ENCODE measurements at regions not wholly inside any gene's neighbourhood (a gene's known extent, or its start where the extent isn't known, plus 50 kb on each side); places are given as distances from the start of the nearest gene placed in this dataset.

- Histone ChIP-seq H3K27ac (ENCODE audit: low read depth, low read length, severe bottlenecking) (no peak overlapping the region), H3K4me1 (ENCODE audit: control insufficient read depth, insufficient read depth, low read length, poor library complexity, severe bottlenecking) (no peaks in the 10 kb centered on the region), H3K36me3 (ENCODE audit: control insufficient read depth, insufficient read depth, low read length) (no peaks in the 10 kb centered on the region), H3K9me3 (ENCODE audit: control insufficient read depth, low read length) (no peaks in the 10 kb centered on the region), H3K4me3 (ENCODE audit: extremely low read depth, insufficient read depth, low read length, poor library complexity, severe bottlenecking) (no peak overlapping the region)
- WGBS, 2 experiments (ENCODE audit: insufficient coverage in 2 of 2), result 71 to 90% methylated on average over 1 of the region's 3 CpGs
Measured at GRCh38 chr1:219362702-219363101, 189.0 kb downstream of the LYPLAL1 start.

GRCh38 chr1:219359126-219359525 lies 185.4 kb downstream of the LYPLAL1 start:
- 79 to 94% methylated on average over 2 of the region's 2 CpGs for WGBS, 2 experiments (ENCODE audit: insufficient coverage in 2 of 2)
- H3K9me3 ChIP-seq (ENCODE audit: control insufficient read depth, low read length), result no peaks in the 10 kb centered on the region
- H3K4me1 ChIP-seq (ENCODE audit: control insufficient read depth, insufficient read depth, low read length, poor library complexity, severe bottlenecking), result no peaks in the 10 kb centered on the region
- H3K4me3 ChIP-seq (ENCODE audit: extremely low read depth, insufficient read depth, low read length, poor library complexity, severe bottlenecking), result no peak overlapping the region
- no peaks in the 10 kb centered on the region for H3K36me3 ChIP-seq (ENCODE audit: control insufficient read depth, insufficient read depth, low read length)
- H3K27ac ChIP-seq (ENCODE audit: low read depth, low read length, severe bottlenecking), result no peak overlapping the region

GRCh38 chr1:219358080-219358479 lies 184.4 kb downstream of the LYPLAL1 start:
- Histone ChIP-seq H3K9me3 (ENCODE audit: control insufficient read depth, low read length) (no peaks in the 10 kb centered on the region), H3K27ac (ENCODE audit: low read depth, low read length, severe bottlenecking) (no peak overlapping the region), H3K4me1 (ENCODE audit: control insufficient read depth, insufficient read depth, low read length, poor library complexity, severe bottlenecking) (no peaks in the 10 kb centered on the region), H3K4me3 (ENCODE audit: extremely low read depth, insufficient read depth, low read length, poor library complexity, severe bottlenecking) (no peak overlapping the region), H3K36me3 (ENCODE audit: control insufficient read depth, insufficient read depth, low read length) (no peaks in the 10 kb centered on the region)
- WGBS, 2 experiments (ENCODE audit: insufficient coverage in 2 of 2), result no CpG with 5 or more reads among the region's 2 CpGs

GRCh38 chr1:219354962-219355361 lies 181.3 kb downstream of the LYPLAL1 start:
- H3K4me1 ChIP-seq (ENCODE audit: control insufficient read depth, insufficient read depth, low read length, poor library complexity, severe bottlenecking), result no peaks in the 10 kb centered on the region
- no peaks in the 10 kb centered on the region for H3K36me3 ChIP-seq (ENCODE audit: control insufficient read depth, insufficient read depth, low read length)
- no peak overlapping the region for H3K4me3 ChIP-seq (ENCODE audit: extremely low read depth, insufficient read depth, low read length, poor library complexity, severe bottlenecking)
- no peak overlapping the region for H3K27ac ChIP-seq (ENCODE audit: low read depth, low read length, severe bottlenecking)
- H3K9me3 ChIP-seq (ENCODE audit: control insufficient read depth, low read length), result no peaks in the 10 kb centered on the region
- WGBS, 2 experiments (ENCODE audit: insufficient coverage in 2 of 2), result 88% methylated on average over 1 of the region's 4 CpGs; no CpG with 5 or more reads in 1 of the 2 experiments

GRCh38 chr1:219352961-219353651 lies 179.4 kb downstream of the LYPLAL1 start:
- Histone ChIP-seq H3K4me3 (ENCODE audit: extremely low read depth, insufficient read depth, low read length, poor library complexity, severe bottlenecking) (no peak overlapping the region), H3K4me1 (ENCODE audit: control insufficient read depth, insufficient read depth, low read length, poor library complexity, severe bottlenecking) (no peaks in the 10 kb centered on the region), H3K27ac (ENCODE audit: low read depth, low read length, severe bottlenecking) (no peak overlapping the region), H3K36me3 (ENCODE audit: control insufficient read depth, insufficient read depth, low read length) (no peaks in the 10 kb centered on the region), H3K9me3 (ENCODE audit: control insufficient read depth, low read length) (peaks cover 2% of the 10 kb centered on the region)
- WGBS, 2 experiments (ENCODE audit: insufficient coverage in 2 of 2), result 70 to 93% methylated on average over 1 to 3 of the region's 4 CpGs

- Histone ChIP-seq H3K4me1 (ENCODE audit: control insufficient read depth, insufficient read depth, low read length, poor library complexity, severe bottlenecking) (no peaks in the 10 kb centered on the region), H3K36me3 (ENCODE audit: control insufficient read depth, insufficient read depth, low read length) (no peaks in the 10 kb centered on the region), H3K9me3 (ENCODE audit: control insufficient read depth, low read length) (peaks cover 27% of the 10 kb centered on the region), H3K4me3 (ENCODE audit: extremely low read depth, insufficient read depth, low read length, poor library complexity, severe bottlenecking) (no peak overlapping the region), H3K27ac (ENCODE audit: low read depth, low read length, severe bottlenecking) (no peak overlapping the region)
- 69 to 94% methylated on average over 2 of the region's 5 CpGs for WGBS, 2 experiments (ENCODE audit: insufficient coverage in 2 of 2)
Measured at GRCh38 chr1:219350172-219350931, 176.7 kb downstream of the LYPLAL1 start.

GRCh38 chr1:219347921-219348391 lies 174.3 kb downstream of the LYPLAL1 start:
- Histone ChIP-seq H3K4me1 (ENCODE audit: control insufficient read depth, insufficient read depth, low read length, poor library complexity, severe bottlenecking) (no peaks in the 10 kb centered on the region), H3K9me3 (ENCODE audit: control insufficient read depth, low read length) (peaks cover 34% of the 10 kb centered on the region), H3K27ac (ENCODE audit: low read depth, low read length, severe bottlenecking) (no peak overlapping the region), H3K36me3 (ENCODE audit: control insufficient read depth, insufficient read depth, low read length) (no peaks in the 10 kb centered on the region), H3K4me3 (ENCODE audit: extremely low read depth, insufficient read depth, low read length, poor library complexity, severe bottlenecking) (no peak overlapping the region)
- WGBS, 2 experiments (ENCODE audit: insufficient coverage in 2 of 2), result 84 to 89% methylated on average over 3 to 5 of the region's 5 CpGs

- no peak overlapping the region for H3K4me3 ChIP-seq (ENCODE audit: extremely low read depth, insufficient read depth, low read length, poor library complexity, severe bottlenecking)
- no peaks in the 10 kb centered on the region for H3K36me3 ChIP-seq (ENCODE audit: control insufficient read depth, insufficient read depth, low read length)
- peaks cover 34% of the 10 kb centered on the region for H3K9me3 ChIP-seq (ENCODE audit: control insufficient read depth, low read length)
- H3K27ac ChIP-seq (ENCODE audit: low read depth, low read length, severe bottlenecking), result no peak overlapping the region
- WGBS, 2 experiments (ENCODE audit: insufficient coverage in 2 of 2), result 100% methylated on average over 1 of the region's 1 CpG; no CpG with 5 or more reads in 1 of the 2 experiments
- H3K4me1 ChIP-seq (ENCODE audit: control insufficient read depth, insufficient read depth, low read length, poor library complexity, severe bottlenecking), result no peaks in the 10 kb centered on the region
Measured at GRCh38 chr1:219347376-219347775, 173.7 kb downstream of the LYPLAL1 start.

GRCh38 chr1:219345953-219346352 lies 172.3 kb downstream of the LYPLAL1 start:
- H3K4me3 ChIP-seq (ENCODE audit: extremely low read depth, insufficient read depth, low read length, poor library complexity, severe bottlenecking), result no peak overlapping the region

GRCh38 chr1:219342836-219343235 lies 169.2 kb downstream of the LYPLAL1 start:
- H3K4me1 ChIP-seq (ENCODE audit: control insufficient read depth, insufficient read depth, low read length, poor library complexity, severe bottlenecking), result peaks cover 14% of the 10 kb centered on the region
- H3K36me3 ChIP-seq (ENCODE audit: control insufficient read depth, insufficient read depth, low read length), result no peaks in the 10 kb centered on the region
- H3K27ac ChIP-seq (ENCODE audit: low read depth, low read length, severe bottlenecking), result no peak overlapping the region
- peaks cover 30% of the 10 kb centered on the region for H3K9me3 ChIP-seq (ENCODE audit: control insufficient read depth, low read length)
- WGBS, 2 experiments (ENCODE audit: insufficient coverage in 2 of 2), result 74 to 100% methylated on average over 1 to 3 of the region's 4 CpGs
- no peak overlapping the region for H3K4me3 ChIP-seq (ENCODE audit: extremely low read depth, insufficient read depth, low read length, poor library complexity, severe bottlenecking)

More at GRCh38 chr1:219345953-219346352, 172.3 kb downstream of the LYPLAL1 start:
- Histone ChIP-seq H3K27ac (ENCODE audit: low read depth, low read length, severe bottlenecking) (no peak overlapping the region), H3K9me3 (ENCODE audit: control insufficient read depth, low read length) (peaks cover 34% of the 10 kb centered on the region), H3K4me1 (ENCODE audit: control insufficient read depth, insufficient read depth, low read length, poor library complexity, severe bottlenecking) (peaks cover 1% of the 10 kb centered on the region), H3K36me3 (ENCODE audit: control insufficient read depth, insufficient read depth, low read length) (no peaks in the 10 kb centered on the region)

GRCh38 chr1:219340796-219341195 lies 167.1 kb downstream of the LYPLAL1 start:
- Histone ChIP-seq H3K27ac (ENCODE audit: low read depth, low read length, severe bottlenecking) (no peak overlapping the region), H3K9me3 (ENCODE audit: control insufficient read depth, low read length) (peaks cover 11% of the 10 kb centered on the region), H3K4me3 (ENCODE audit: extremely low read depth, insufficient read depth, low read length, poor library complexity, severe bottlenecking) (no peak overlapping the region), H3K36me3 (ENCODE audit: control insufficient read depth, insufficient read depth, low read length) (no peaks in the 10 kb centered on the region), H3K4me1 (ENCODE audit: control insufficient read depth, insufficient read depth, low read length, poor library complexity, severe bottlenecking) (peaks cover 14% of the 10 kb centered on the region)
- WGBS, 2 experiments (ENCODE audit: insufficient coverage in 2 of 2), result no CpG with 5 or more reads among the region's 1 CpG
